Endothelial cell (in vitro differentiated cells): ENCODE measurements at regions not wholly inside any gene's neighbourhood (a gene's known extent, or its start where the extent isn't known, plus 50 kb on each side); places are given as distances from the start of the nearest gene placed in this dataset.

Experiments
- DNase-seq: peaks from one replicate; pipeline ENCODE4 v3.0.0; 2021; ENCODE audit warnings: low spot score
- H3K27ac Mint-ChIP-seq: one replicate; pipeline ENCODE4 v1.8.0; 2021; ENCODE audit warnings: mixed read lengths, inconsistent platforms; ENCODE audit not compliant: unreplicated experiment
- H3K27me3 Mint-ChIP-seq: one replicate; pipeline ENCODE4 v1.8.0; 2021; ENCODE audit warnings: mild to moderate bottlenecking, moderate library complexity, mixed read lengths, inconsistent platforms; ENCODE audit not compliant: unreplicated experiment
- H3K36me3 Mint-ChIP-seq: one replicate; pipeline ENCODE4 v1.8.0; 2021; ENCODE audit warnings: mild to moderate bottlenecking, low read depth, mixed read lengths, inconsistent platforms; ENCODE audit not compliant: unreplicated experiment
- H3K4me1 Mint-ChIP-seq: one replicate; pipeline ENCODE4 v1.8.0; 2021; ENCODE audit warnings: mild to moderate bottlenecking, mixed read lengths, inconsistent platforms; ENCODE audit not compliant: unreplicated experiment
- H3K4me3 Mint-ChIP-seq: one replicate; pipeline ENCODE4 v1.8.0; 2021; ENCODE audit warnings: mild to moderate bottlenecking, mixed read lengths, inconsistent platforms; ENCODE audit not compliant: unreplicated experiment
- H3K9me3 Mint-ChIP-seq: one replicate; pipeline ENCODE4 v1.8.0; 2021; ENCODE audit warnings: mixed read lengths, inconsistent platforms; ENCODE audit not compliant: unreplicated experiment
- CTCF ChIP-seq: fragments of 200-600 bp; sonication (generic); IDR thresholded peaks from one replicate; pipeline ENCODE4 v1.5.0; 2021; ENCODE audit warnings: antibody characterized with exemption; ENCODE audit not compliant: unreplicated experiment

GRCh38 chr10:2861632-2862210 is 205.6 kb upstream of the PFKP start:
- H3K4me3 Mint-ChIP-seq = no peak overlapping the region
- H3K27me3 Mint-ChIP-seq = no peaks in the 10 kb centered on the region
- H3K27ac Mint-ChIP-seq = no peak overlapping the region
- no peaks in the 10 kb centered on the region for H3K9me3 Mint-ChIP-seq
- TF ChIP-seq CTCF = no peak
- no peaks in the 10 kb centered on the region for H3K36me3 Mint-ChIP-seq
- no peak for DNase-seq
- no peaks in the 10 kb centered on the region for H3K4me1 Mint-ChIP-seq

- DNase-seq = no peak
- H3K4me1 Mint-ChIP-seq = no peaks in the 10 kb centered on the region
- H3K27me3 Mint-ChIP-seq = no peaks in the 10 kb centered on the region
- H3K27ac Mint-ChIP-seq = no peak overlapping the region
- TF ChIP-seq CTCF = no peak
- H3K36me3 Mint-ChIP-seq = no peaks in the 10 kb centered on the region
- no peak overlapping the region for H3K4me3 Mint-ChIP-seq
- H3K9me3 Mint-ChIP-seq = no peaks in the 10 kb centered on the region
These were observed 208.9 kb upstream of the PFKP start for GRCh38 chr10:2858452-2858851.

- H3K27ac Mint-ChIP-seq = no peak overlapping the region
- no peak for DNase-seq
- no peak for TF ChIP-seq CTCF
- no peaks in the 10 kb centered on the region for H3K4me1 Mint-ChIP-seq
- H3K9me3 Mint-ChIP-seq = no peaks in the 10 kb centered on the region
- no peaks in the 10 kb centered on the region for H3K27me3 Mint-ChIP-seq
- H3K36me3 Mint-ChIP-seq = no peaks in the 10 kb centered on the region
- H3K4me3 Mint-ChIP-seq = no peak overlapping the region
These were observed 210.8 kb upstream of the PFKP start for GRCh38 chr10:2856598-2856997.

GRCh38 chr10:2852574-2853323 is 214.6 kb upstream of the PFKP start:
- no peaks in the 10 kb centered on the region for H3K27me3 Mint-ChIP-seq
- no peak for DNase-seq
- H3K4me3 Mint-ChIP-seq = no peak overlapping the region
- H3K9me3 Mint-ChIP-seq = no peaks in the 10 kb centered on the region
- no peak overlapping the region for H3K27ac Mint-ChIP-seq
- no peaks in the 10 kb centered on the region for H3K4me1 Mint-ChIP-seq
- no peak for TF ChIP-seq CTCF
- no peaks in the 10 kb centered on the region for H3K36me3 Mint-ChIP-seq

- DNase-seq = no peak
- no peaks in the 10 kb centered on the region for H3K36me3 Mint-ChIP-seq
- no peak overlapping the region for H3K27ac Mint-ChIP-seq
- H3K27me3 Mint-ChIP-seq = no peaks in the 10 kb centered on the region
- H3K9me3 Mint-ChIP-seq = no peaks in the 10 kb centered on the region
- no peak overlapping the region for H3K4me3 Mint-ChIP-seq
- H3K4me1 Mint-ChIP-seq = no peaks in the 10 kb centered on the region
- no peak for TF ChIP-seq CTCF
These were observed 215.8 kb upstream of the PFKP start for GRCh38 chr10:2851566-2851965.
